ENCODE measurements at regions not wholly inside any gene's neighbourhood (a gene's known extent, or its start where the extent isn't known, plus 50 kb on each side); places are given as distances from the start of the nearest gene placed in this dataset.

- 73% methylated on average over 4 of the region's 4 CpGs; no CpG with 5 or more reads in 1 of the 2 donors for WGBS, 2 donors (ENCODE audit: low coverage in 1 of 2)
- intact Hi-C loops (cut with DNase I; ENCODE audit: low total_unique reads) (no loop called here), in situ Hi-C loops (cut with MboI; ENCODE audit: low pct_ligation_motif_present in 1 of 4, low pct_unique_long_range_greater_than_20kb in 1 of 4, low sequenced_read_pairs in 3 of 4) (no loop called here)
- no peaks in the 10 kb centered on the region for H3K36me3 ChIP-seq
- H3K27me3 ChIP-seq, result no peaks in the 10 kb centered on the region
- H3K4me1 ChIP-seq, result no peaks in the 10 kb centered on the region
- TF ChIP-seq POLR2AphosphoS5 (IDR thresholded peaks at IDR 0.05) (no peak), POLR2A (IDR thresholded peaks at IDR 0.05) (no peak), EP300 (IDR thresholded peaks at IDR 0.05; ENCODE audit: low read depth) (no peak), CTCF (IDR thresholded peaks at IDR 0.05) (no peak)
- no peak overlapping the region for H3K27ac ChIP-seq
- H3K4me3 ChIP-seq, result no peak overlapping the region
- H3K9me3 ChIP-seq, result peaks cover 0 to 5% of the 10 kb centered on the region in 2 donors
- no peak for DNase-seq
Measured at GRCh38 chr6:74814440-74814839, 391.4 kb downstream of the COL12A1 start.

GRCh38 chr6:74807674-74808073 is 398.2 kb downstream of the COL12A1 start:
- H3K4me1 ChIP-seq, result no peaks in the 10 kb centered on the region
- 88 to 89% methylated on average over 1 to 2 of the region's 2 CpGs for WGBS, 2 donors (ENCODE audit: low coverage in 1 of 2)
- no peak for DNase-seq
- no peaks in the 10 kb centered on the region for H3K27me3 ChIP-seq
- H3K9me3 ChIP-seq, result no peaks in the 10 kb centered on the region
- no peak overlapping the region for H3K4me3 ChIP-seq
- no peaks in the 10 kb centered on the region for H3K36me3 ChIP-seq
- H3K27ac ChIP-seq, result no peak overlapping the region
- in situ Hi-C loops (cut with MboI; ENCODE audit: low pct_ligation_motif_present in 1 of 4, low pct_unique_long_range_greater_than_20kb in 1 of 4, low sequenced_read_pairs in 3 of 4), result no loop called here
- intact Hi-C loops (cut with DNase I; ENCODE audit: low total_unique reads), result no loop called here
- TF ChIP-seq POLR2AphosphoS5 (IDR thresholded peaks at IDR 0.05) (no peak), EP300 (IDR thresholded peaks at IDR 0.05; ENCODE audit: low read depth) (no peak), CTCF (IDR thresholded peaks at IDR 0.05) (no peak), POLR2A (IDR thresholded peaks at IDR 0.05) (no peak)

GRCh38 chr6:74805916-74806696 is 399.7 kb downstream of the COL12A1 start:
- H3K9me3 ChIP-seq, result no peaks in the 10 kb centered on the region
- intact Hi-C loops (cut with DNase I; ENCODE audit: low total_unique reads) (no loop called here), in situ Hi-C loops (cut with MboI; ENCODE audit: low pct_ligation_motif_present in 1 of 4, low pct_unique_long_range_greater_than_20kb in 1 of 4, low sequenced_read_pairs in 3 of 4) (no loop called here)
- 49 to 63% methylated on average over 5 of the region's 5 CpGs for WGBS, 2 donors (ENCODE audit: low coverage in 1 of 2)
- no peak overlapping the region for H3K4me3 ChIP-seq
- no peak overlapping the region for H3K27ac ChIP-seq
- DNase-seq, result no peak
- no peaks in the 10 kb centered on the region for H3K4me1 ChIP-seq
- no peaks in the 10 kb centered on the region for H3K36me3 ChIP-seq
- no peaks in the 10 kb centered on the region for H3K27me3 ChIP-seq
- TF ChIP-seq POLR2A (IDR thresholded peaks at IDR 0.05), result no peak
- no peak for TF ChIP-seq POLR2AphosphoS5 (IDR thresholded peaks at IDR 0.05)
- TF ChIP-seq CTCF (IDR thresholded peaks at IDR 0.05), result no peak
- no peak for TF ChIP-seq EP300 (IDR thresholded peaks at IDR 0.05; ENCODE audit: low read depth)

GRCh38 chr6:74798302-74798701 is 407.6 kb downstream of the COL12A1 start:
- in situ Hi-C loops (cut with MboI; ENCODE audit: low pct_ligation_motif_present in 1 of 4, low pct_unique_long_range_greater_than_20kb in 1 of 4, low sequenced_read_pairs in 3 of 4) (no loop called here), intact Hi-C loops (cut with DNase I; ENCODE audit: low total_unique reads) (no loop called here)
- H3K4me1 ChIP-seq, result no peaks in the 10 kb centered on the region
- TF ChIP-seq POLR2A (IDR thresholded peaks at IDR 0.05) (no peak), CTCF (IDR thresholded peaks at IDR 0.05) (no peak), POLR2AphosphoS5 (IDR thresholded peaks at IDR 0.05) (no peak), EP300 (IDR thresholded peaks at IDR 0.05; ENCODE audit: low read depth) (no peak)
- no peaks in the 10 kb centered on the region for H3K9me3 ChIP-seq
- no peaks in the 10 kb centered on the region for H3K27me3 ChIP-seq
- H3K27ac ChIP-seq, result no peak overlapping the region
- no peak for DNase-seq
- no peaks in the 10 kb centered on the region for H3K36me3 ChIP-seq
- H3K4me3 ChIP-seq, result no peak overlapping the region
- WGBS, 2 donors (ENCODE audit: low coverage in 1 of 2), result 45 to 67% methylated on average over 1 of the region's 1 CpG

Data from transverse colon (tissue), 4 donors.